ENCODE measurements at regions not wholly inside any gene's neighbourhood (a gene's known extent, or its start where the extent isn't known, plus 50 kb on each side); places are given as distances from the start of the nearest gene placed in this dataset.

GRCh38 chr2:104919127-104919526 is 65.2 kb downstream of the POU3F3 start:
- H3K4me1 ChIP-seq (ENCODE audit: control insufficient read depth, insufficient read depth, low read depth, low read length) = no peaks in the 10 kb centered on the region
- no peak overlapping the region for H3K9ac ChIP-seq (ENCODE audit: low read length)
- no peaks in the 10 kb centered on the region for H3K9me3 ChIP-seq (ENCODE audit: control insufficient read depth, low read length)
- H2AFZ ChIP-seq (ENCODE audit: low read depth, low read length) = no peak overlapping the region
- H3K18ac ChIP-seq (ENCODE audit: low read depth in 1 of 2, low read length in 2 of 2) = no peak overlapping the region
- H3K14ac ChIP-seq (ENCODE audit: low read length in 2 of 2) = no peak overlapping the region
- no peak overlapping the region for H2BK15ac ChIP-seq (ENCODE audit: low read depth, poor library complexity, severe bottlenecking)
- no peak overlapping the region for H3K4me2 ChIP-seq (ENCODE audit: low read length, poor library complexity, severe bottlenecking)
- WGBS = 69% methylated on average over 3 of the region's 3 CpGs
- H3K23ac ChIP-seq (ENCODE audit: low read length in 2 of 2) = no peak overlapping the region
- H3K4me3 ChIP-seq (ENCODE audit: insufficient read depth in 1 of 2, low read depth in 1 of 2, low read length in 2 of 2) = no peak overlapping the region
- H2AK5ac ChIP-seq (ENCODE audit: low read length, severe bottlenecking) = no peak overlapping the region
- no peak overlapping the region for H3K27ac ChIP-seq (ENCODE audit: low read length, poor library complexity, severe bottlenecking)
- H2BK12ac ChIP-seq (ENCODE audit: low read length in 2 of 2) = no peak overlapping the region
- no peaks in the 10 kb centered on the region for H3K36me3 ChIP-seq (ENCODE audit: control insufficient read depth in 1 of 2, insufficient read depth in 2 of 2, low read depth in 1 of 2, low read length in 2 of 2)
- H4K8ac ChIP-seq (ENCODE audit: low read length) = no peak overlapping the region
- peaks cover 0 to 7% of the 10 kb centered on the region in 2 experiments for H3K27me3 ChIP-seq (ENCODE audit: control insufficient read depth in 1 of 2, insufficient read depth in 1 of 2, low read length in 2 of 2)
- no peak overlapping the region for H2BK5ac ChIP-seq (ENCODE audit: low read depth, low read length, poor library complexity, severe bottlenecking)
- H4K91ac ChIP-seq (ENCODE audit: low read length) = no peak overlapping the region
- no peak overlapping the region for H3K4ac ChIP-seq (ENCODE audit: low read depth in 1 of 2, low read length in 2 of 2)
- no peak overlapping the region for H2BK120ac ChIP-seq (ENCODE audit: low read depth, low read length)
- no peak for DNase-seq
- H3K79me1 ChIP-seq (replicated peaks; ENCODE audit: low read length, poor library complexity, severe bottlenecking) = no peaks in the 10 kb centered on the region

GRCh38 chr2:104923665-104924064 is 69.8 kb downstream of the POU3F3 start:
- H3K23ac ChIP-seq (ENCODE audit: low read length in 2 of 2) = no peak overlapping the region
- H2AFZ ChIP-seq (ENCODE audit: low read depth, low read length) = no peak overlapping the region
- no peak overlapping the region for H2BK5ac ChIP-seq (ENCODE audit: low read depth, low read length, poor library complexity, severe bottlenecking)
- H2BK120ac ChIP-seq (ENCODE audit: low read depth, low read length) = no peak overlapping the region
- no peak overlapping the region for H3K14ac ChIP-seq (ENCODE audit: low read length in 2 of 2)
- no peak overlapping the region for H2BK12ac ChIP-seq (ENCODE audit: low read length in 2 of 2)
- no peaks in the 10 kb centered on the region for H3K27me3 ChIP-seq (ENCODE audit: control insufficient read depth in 1 of 2, insufficient read depth in 1 of 2, low read length in 2 of 2)
- no peaks in the 10 kb centered on the region for H3K79me1 ChIP-seq (replicated peaks; ENCODE audit: low read length, poor library complexity, severe bottlenecking)
- no peak for DNase-seq
- H3K4me3 ChIP-seq (ENCODE audit: insufficient read depth in 1 of 2, low read depth in 1 of 2, low read length in 2 of 2) = no peak overlapping the region
- H3K9me3 ChIP-seq (ENCODE audit: control insufficient read depth, low read length) = no peaks in the 10 kb centered on the region
- H4K8ac ChIP-seq (ENCODE audit: low read length) = no peak overlapping the region
- no peak overlapping the region for H2BK15ac ChIP-seq (ENCODE audit: low read depth, poor library complexity, severe bottlenecking)
- 100% methylated on average over 2 of the region's 3 CpGs for WGBS
- H4K91ac ChIP-seq (ENCODE audit: low read length) = no peak overlapping the region
- no peak overlapping the region for H3K9ac ChIP-seq (ENCODE audit: low read length)
- no peaks in the 10 kb centered on the region for H3K4me1 ChIP-seq (ENCODE audit: control insufficient read depth, insufficient read depth, low read depth, low read length)
- no peaks in the 10 kb centered on the region for H3K36me3 ChIP-seq (ENCODE audit: control insufficient read depth in 1 of 2, insufficient read depth in 2 of 2, low read depth in 1 of 2, low read length in 2 of 2)
- H3K4me2 ChIP-seq (ENCODE audit: low read length, poor library complexity, severe bottlenecking) = no peak overlapping the region
- H3K27ac ChIP-seq (ENCODE audit: low read length, poor library complexity, severe bottlenecking) = no peak overlapping the region
- no peak overlapping the region for H3K4ac ChIP-seq (ENCODE audit: low read depth in 1 of 2, low read length in 2 of 2)
- H2AK5ac ChIP-seq (ENCODE audit: low read length, severe bottlenecking) = no peak overlapping the region
- H3K18ac ChIP-seq (ENCODE audit: low read depth in 1 of 2, low read length in 2 of 2) = no peak overlapping the region

GRCh38 chr2:104929663-104930062 is 75.7 kb downstream of the POU3F3 start:
- no peak overlapping the region for H3K14ac ChIP-seq (ENCODE audit: low read length in 2 of 2)
- no peak overlapping the region for H3K4ac ChIP-seq (ENCODE audit: low read depth in 1 of 2, low read length in 2 of 2)
- no peak overlapping the region for H2AFZ ChIP-seq (ENCODE audit: low read depth, low read length)
- no peak overlapping the region for H3K23ac ChIP-seq (ENCODE audit: low read length in 2 of 2)
- no peak overlapping the region for H3K4me3 ChIP-seq (ENCODE audit: insufficient read depth in 1 of 2, low read depth in 1 of 2, low read length in 2 of 2)
- H2BK120ac ChIP-seq (ENCODE audit: low read depth, low read length) = no peak overlapping the region
- H3K18ac ChIP-seq (ENCODE audit: low read depth in 1 of 2, low read length in 2 of 2) = no peak overlapping the region
- no peaks in the 10 kb centered on the region for H3K27me3 ChIP-seq (ENCODE audit: control insufficient read depth in 1 of 2, insufficient read depth in 1 of 2, low read length in 2 of 2)
- no peak overlapping the region for H4K91ac ChIP-seq (ENCODE audit: low read length)
- H3K36me3 ChIP-seq (ENCODE audit: control insufficient read depth in 1 of 2, insufficient read depth in 2 of 2, low read depth in 1 of 2, low read length in 2 of 2) = no peaks in the 10 kb centered on the region
- H2BK12ac ChIP-seq (ENCODE audit: low read length in 2 of 2) = no peak overlapping the region
- H3K4me2 ChIP-seq (ENCODE audit: low read length, poor library complexity, severe bottlenecking) = no peak overlapping the region
- no peaks in the 10 kb centered on the region for H3K79me1 ChIP-seq (replicated peaks; ENCODE audit: low read length, poor library complexity, severe bottlenecking)
- no peak overlapping the region for H3K27ac ChIP-seq (ENCODE audit: low read length, poor library complexity, severe bottlenecking)
- H2BK5ac ChIP-seq (ENCODE audit: low read depth, low read length, poor library complexity, severe bottlenecking) = no peak overlapping the region
- DNase-seq = no peak
- H2AK5ac ChIP-seq (ENCODE audit: low read length, severe bottlenecking) = no peak overlapping the region
- H3K4me1 ChIP-seq (ENCODE audit: control insufficient read depth, insufficient read depth, low read depth, low read length) = no peaks in the 10 kb centered on the region
- H3K9ac ChIP-seq (ENCODE audit: low read length) = no peak overlapping the region
- no peaks in the 10 kb centered on the region for H3K9me3 ChIP-seq (ENCODE audit: control insufficient read depth, low read length)
- WGBS = 80% methylated on average over 3 of the region's 4 CpGs
- no peak overlapping the region for H2BK15ac ChIP-seq (ENCODE audit: low read depth, poor library complexity, severe bottlenecking)
- H4K8ac ChIP-seq (ENCODE audit: low read length) = no peak overlapping the region

GRCh38 chr2:104930732-104931131 is 76.8 kb downstream of the POU3F3 start:
- H4K8ac ChIP-seq (ENCODE audit: low read length) = no peak overlapping the region
- DNase-seq = no peak
- no peak overlapping the region for H3K4ac ChIP-seq (ENCODE audit: low read depth in 1 of 2, low read length in 2 of 2)
- no peak overlapping the region for H2BK5ac ChIP-seq (ENCODE audit: low read depth, low read length, poor library complexity, severe bottlenecking)
- H3K4me1 ChIP-seq (ENCODE audit: control insufficient read depth, insufficient read depth, low read depth, low read length) = no peaks in the 10 kb centered on the region
- no peak overlapping the region for H2BK120ac ChIP-seq (ENCODE audit: low read depth, low read length)
- H3K27me3 ChIP-seq (ENCODE audit: control insufficient read depth in 1 of 2, insufficient read depth in 1 of 2, low read length in 2 of 2) = no peaks in the 10 kb centered on the region
- H3K4me3 ChIP-seq (ENCODE audit: insufficient read depth in 1 of 2, low read depth in 1 of 2, low read length in 2 of 2) = no peak overlapping the region
- H3K9me3 ChIP-seq (ENCODE audit: control insufficient read depth, low read length) = no peaks in the 10 kb centered on the region
- no peak overlapping the region for H2AFZ ChIP-seq (ENCODE audit: low read depth, low read length)
- H3K9ac ChIP-seq (ENCODE audit: low read length) = no peak overlapping the region
- H3K23ac ChIP-seq (ENCODE audit: low read length in 2 of 2) = no peak overlapping the region
- no peak overlapping the region for H2BK15ac ChIP-seq (ENCODE audit: low read depth, poor library complexity, severe bottlenecking)
- no peak overlapping the region for H2AK5ac ChIP-seq (ENCODE audit: low read length, severe bottlenecking)
- H3K4me2 ChIP-seq (ENCODE audit: low read length, poor library complexity, severe bottlenecking) = no peak overlapping the region
- no peak overlapping the region for H3K27ac ChIP-seq (ENCODE audit: low read length, poor library complexity, severe bottlenecking)
- no peak overlapping the region for H2BK12ac ChIP-seq (ENCODE audit: low read length in 2 of 2)
- no peak overlapping the region for H3K18ac ChIP-seq (ENCODE audit: low read depth in 1 of 2, low read length in 2 of 2)
- no peaks in the 10 kb centered on the region for H3K79me1 ChIP-seq (replicated peaks; ENCODE audit: low read length, poor library complexity, severe bottlenecking)
- no peak overlapping the region for H3K14ac ChIP-seq (ENCODE audit: low read length in 2 of 2)
- no peak overlapping the region for H4K91ac ChIP-seq (ENCODE audit: low read length)
- WGBS = 42% methylated on average over 2 of the region's 3 CpGs
- H3K36me3 ChIP-seq (ENCODE audit: control insufficient read depth in 1 of 2, insufficient read depth in 2 of 2, low read depth in 1 of 2, low read length in 2 of 2) = no peaks in the 10 kb centered on the region
